H9 (cell line): ENCODE measurements at regions not wholly inside any gene's neighbourhood (a gene's known extent, or its start where the extent isn't known, plus 50 kb on each side); places are given as distances from the start of the nearest gene placed in this dataset.

Source experiments
- DNase-seq: peaks from one replicate; pipeline ENCODE4 v3.0.0-alpha.2; 2017
- H2AFZ ChIP-seq: one replicate; pipeline ENCODE4 v1.6.1; 2013; ENCODE audit warnings: mild to moderate bottlenecking, low read length, control low read depth, moderate library complexity
- H2AK5ac ChIP-seq: 2 replicates; pipeline ENCODE4 v1.6.1; 2013; ENCODE audit warnings: low read length, control low read depth, mixed read lengths; ENCODE audit not compliant: insufficient read length
- H2BK120ac ChIP-seq: one replicate; pipeline ENCODE4 v1.6.1; 2013; ENCODE audit warnings: low read depth, mild to moderate bottlenecking, low read length, control low read depth, inconsistent platforms; ENCODE audit not compliant: poor library complexity, severe bottlenecking
- H2BK12ac ChIP-seq: 2 replicates; pipeline ENCODE4 v1.6.1; 2013; ENCODE audit warnings: low read length, control low read depth, mixed read lengths, low read depth; ENCODE audit not compliant: insufficient read length
- H2BK15ac ChIP-seq: 2 replicates; pipeline ENCODE4 v1.6.1; 2013; ENCODE audit warnings: low read depth, low read length, control low read depth
- H2BK20ac ChIP-seq: one replicate; pipeline ENCODE4 v1.6.1; 2013; ENCODE audit warnings: low read depth, mild to moderate bottlenecking, low read length, control low read depth, inconsistent platforms; ENCODE audit not compliant: poor library complexity, severe bottlenecking
- H2BK5ac ChIP-seq: 2 replicates; pipeline ENCODE4 v1.6.1; 2013; ENCODE audit warnings: low read length, control low read depth, mixed read lengths; ENCODE audit not compliant: insufficient read length
- H3K14ac ChIP-seq: 2 replicates; pipeline ENCODE4 v1.6.1; 2013; ENCODE audit warnings: low read length, control low read depth; ENCODE audit not compliant: insufficient read depth
- H3K18ac ChIP-seq: 2 replicates; pipeline ENCODE4 v1.6.1; 2013; ENCODE audit warnings: low read depth, mild to moderate bottlenecking, mixed read lengths, low read length, control low read depth; ENCODE audit not compliant: insufficient read length
- H3K23ac ChIP-seq: 2 replicates; pipeline ENCODE4 v1.6.1; 2013; ENCODE audit warnings: low read length, control low read depth, mixed read lengths, low read depth; ENCODE audit not compliant: insufficient read length
- H3K23me2 ChIP-seq: 2 replicates; pipeline ENCODE4 v1.6.1; 2013; ENCODE audit warnings: low read depth, mild to moderate bottlenecking, mixed read lengths, low read length, control low read depth; ENCODE audit not compliant: insufficient read length, poor library complexity, severe bottlenecking
- H3K27ac ChIP-seq: 2 replicates; pipeline ENCODE4 v1.5.1; 2013; ENCODE audit warnings: low read length, control low read depth, mixed read lengths, low read depth; ENCODE audit not compliant: insufficient read length
- H3K27me3 ChIP-seq: 2 replicates; pipeline ENCODE4 v1.6.1; 2013; ENCODE audit warnings: low read length, control low read depth, inconsistent platforms; ENCODE audit not compliant: insufficient read depth
- H3K4ac ChIP-seq: 2 replicates; pipeline ENCODE4 v1.6.1; 2013; ENCODE audit warnings: low read depth, mild to moderate bottlenecking, control low read depth, inconsistent platforms, low read length, moderate library complexity
- H3K4me1 ChIP-seq: 2 replicates; pipeline ENCODE4 v1.6.1; 2013; ENCODE audit warnings: low read length, control low read depth, inconsistent platforms; ENCODE audit not compliant: insufficient read depth
- H3K4me2 ChIP-seq: 2 replicates; pipeline ENCODE4 v1.6.1; 2013; ENCODE audit warnings: low read length, control low read depth, mixed read lengths; ENCODE audit not compliant: insufficient read length, insufficient read depth
- H3K56ac ChIP-seq: 2 replicates; pipeline ENCODE4 v1.6.1; 2013; ENCODE audit warnings: low read depth, mild to moderate bottlenecking, mixed read lengths, low read length, control low read depth; ENCODE audit not compliant: insufficient read length
- H3K79me1 ChIP-seq: 2 replicates; pipeline ENCODE4 v1.6.1; 2013; ENCODE audit warnings: low read depth, mild to moderate bottlenecking, moderate library complexity, low read length, control low read depth, inconsistent platforms; ENCODE audit not compliant: insufficient read depth, poor library complexity, severe bottlenecking
- H3K79me2 ChIP-seq: 2 replicates; pipeline ENCODE4 v1.6.1; 2013; ENCODE audit warnings: low read length, control low read depth, inconsistent platforms; ENCODE audit not compliant: insufficient read depth
- H3K9ac ChIP-seq: 2 replicates; pipeline ENCODE4 v1.6.1; 2013; ENCODE audit warnings: low read length, control low read depth, mixed read lengths; ENCODE audit not compliant: insufficient read length; ENCODE audit errors: extremely low read depth
- H3K9me3 ChIP-seq: one replicate; pipeline ENCODE4 v1.6.1; 2013; ENCODE audit warnings: low read depth, low read length, inconsistent platforms; ENCODE audit not compliant: control insufficient read depth
- H3T11ph ChIP-seq: one replicate; pipeline ENCODE4 v1.6.1; 2013; ENCODE audit warnings: mild to moderate bottlenecking, low read length, control low read depth, inconsistent platforms
- H4K20me1 ChIP-seq: one replicate; pipeline ENCODE4 v1.6.1; 2013; ENCODE audit not compliant: control insufficient read depth, insufficient read length, insufficient read depth
- H4K5ac ChIP-seq: 2 replicates; pipeline ENCODE4 v1.6.1; 2013; ENCODE audit warnings: low read depth, mild to moderate bottlenecking, mixed read lengths, low read length, control low read depth; ENCODE audit not compliant: insufficient read length
- H4K8ac ChIP-seq: replicated peaks from 2 replicates; pipeline ENCODE4 v1.6.1; 2013; ENCODE audit warnings: low read length, control low read depth, mixed read lengths, low read depth; ENCODE audit not compliant: insufficient read length
- H4K91ac ChIP-seq: 2 replicates; pipeline ENCODE4 v1.6.1; 2013; ENCODE audit warnings: low read depth, mild to moderate bottlenecking, moderate library complexity, mixed read lengths, low read length, control low read depth; ENCODE audit not compliant: insufficient read length
- H3K27ac Mint-ChIP-seq, 3 experiments: 2 replicates in 2 of 3; 3 replicates in 1 of 3; pipeline ENCODE4 v1.8.0; 2020 to 2021; ENCODE audit warnings: mixed read lengths in 3 of 3, mild to moderate bottlenecking in 1 of 3, moderate library complexity in 1 of 3
- H3K27me3 Mint-ChIP-seq: 2 replicates; pipeline ENCODE4 v1.8.0; 2021; ENCODE audit warnings: low read depth, mild to moderate bottlenecking, moderate library complexity, mixed read lengths
- H3K36me3 Mint-ChIP-seq, 3 experiments: 2 replicates in 2 of 3; 3 replicates in 1 of 3; pipeline ENCODE4 v1.8.0; 2020 to 2021; ENCODE audit warnings: low read depth in 3 of 3, mixed read lengths in 3 of 3; ENCODE audit not compliant: insufficient read depth in 1 of 3
- H3K4me1 Mint-ChIP-seq, 2 experiments: 2 replicates each; pipeline ENCODE4 v1.8.0; 2020; ENCODE audit warnings: mixed read lengths in 2 of 2
- H3K4me3 Mint-ChIP-seq, 2 experiments: 2 replicates in 1 of 2; 3 replicates in 1 of 2; pipeline ENCODE4 v1.8.0; 2020 to 2021; ENCODE audit warnings: mild to moderate bottlenecking in 2 of 2, mixed read lengths in 2 of 2, moderate library complexity in 1 of 2
- H3K9me3 Mint-ChIP-seq, 2 experiments: 2 replicates in 1 of 2; 3 replicates in 1 of 2; pipeline ENCODE4 v1.8.0; 2020; ENCODE audit warnings: mild to moderate bottlenecking in 2 of 2, mixed read lengths in 2 of 2, moderate library complexity in 1 of 2
- TF ChIP-seq, protein P1 (sequence below): fragments of 200-600 bp; sonication (generic); conservative IDR thresholded peaks from 3 replicates; pipeline ENCODE4 v1.8.0; 2021; ENCODE audit warnings: antibody characterized with exemption, mild to moderate bottlenecking

DNA sequence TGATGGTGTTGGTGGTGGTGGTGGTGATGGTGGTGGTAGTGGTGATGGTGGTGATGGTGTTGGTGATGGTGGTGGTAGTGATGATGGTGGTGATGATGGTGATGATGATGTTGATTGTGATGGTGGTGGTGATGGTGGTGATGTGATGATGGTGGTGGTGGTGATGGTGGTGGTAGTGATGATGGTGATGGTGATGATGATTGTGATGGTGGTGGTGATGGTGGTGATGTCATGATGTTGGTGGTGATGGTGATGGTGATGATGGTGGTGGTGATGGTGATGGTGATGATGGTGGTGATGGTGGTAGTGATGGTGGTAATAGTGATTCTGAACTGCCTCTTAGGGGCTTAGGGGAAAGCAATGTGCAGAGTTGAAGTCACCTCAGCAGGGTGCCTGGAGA is 760.7 kb downstream of the GALR1 start:
- Histone ChIP-seq H4K8ac (no peak overlapping the region), H3K4me2 (no peak overlapping the region), H3K79me1 (no peaks in the 10 kb centered on the region), H2BK20ac (no peak overlapping the region), H3K27ac (no peak overlapping the region), H2AFZ (no peak overlapping the region), H2BK15ac (no peak overlapping the region), H3K4ac (no peak overlapping the region), H2AK5ac (no peak overlapping the region), H3K14ac (no peak overlapping the region), H2BK12ac (no peak overlapping the region), H3K23ac (no peak overlapping the region), H3K9me3 (no peaks in the 10 kb centered on the region), H3K9ac (no peak overlapping the region), H4K20me1 (no peaks in the 10 kb centered on the region), H3T11ph (no peak overlapping the region), H2BK5ac (no peak overlapping the region), H3K4me1 (peaks cover 3% of the 10 kb centered on the region), H3K18ac (no peak overlapping the region), H3K56ac (no peak overlapping the region), H2BK120ac (no peak overlapping the region), H3K23me2 (no peaks in the 10 kb centered on the region), H3K27me3 (no peaks in the 10 kb centered on the region), H4K5ac (no peak overlapping the region), H3K79me2 (no peaks in the 10 kb centered on the region), H4K91ac (no peak overlapping the region)
- Mint-ChIP-seq H3K4me3 (no peak overlapping the region; a peak in 1 of 5 replicates), H3K9me3 (peaks cover 8 to 9% of the 10 kb centered on the region in 2 experiments), H3K36me3 (peaks cover 7 to 10% (median 8%) of the 10 kb centered on the region in 3 experiments), H3K4me1 (peaks cover 30 to 31% of the 10 kb centered on the region in 2 experiments), H3K27me3 (no peaks in the 10 kb centered on the region), H3K27ac (no peak overlapping the region)
- no peak for DNase-seq
- TF ChIP-seq, protein P1, sequence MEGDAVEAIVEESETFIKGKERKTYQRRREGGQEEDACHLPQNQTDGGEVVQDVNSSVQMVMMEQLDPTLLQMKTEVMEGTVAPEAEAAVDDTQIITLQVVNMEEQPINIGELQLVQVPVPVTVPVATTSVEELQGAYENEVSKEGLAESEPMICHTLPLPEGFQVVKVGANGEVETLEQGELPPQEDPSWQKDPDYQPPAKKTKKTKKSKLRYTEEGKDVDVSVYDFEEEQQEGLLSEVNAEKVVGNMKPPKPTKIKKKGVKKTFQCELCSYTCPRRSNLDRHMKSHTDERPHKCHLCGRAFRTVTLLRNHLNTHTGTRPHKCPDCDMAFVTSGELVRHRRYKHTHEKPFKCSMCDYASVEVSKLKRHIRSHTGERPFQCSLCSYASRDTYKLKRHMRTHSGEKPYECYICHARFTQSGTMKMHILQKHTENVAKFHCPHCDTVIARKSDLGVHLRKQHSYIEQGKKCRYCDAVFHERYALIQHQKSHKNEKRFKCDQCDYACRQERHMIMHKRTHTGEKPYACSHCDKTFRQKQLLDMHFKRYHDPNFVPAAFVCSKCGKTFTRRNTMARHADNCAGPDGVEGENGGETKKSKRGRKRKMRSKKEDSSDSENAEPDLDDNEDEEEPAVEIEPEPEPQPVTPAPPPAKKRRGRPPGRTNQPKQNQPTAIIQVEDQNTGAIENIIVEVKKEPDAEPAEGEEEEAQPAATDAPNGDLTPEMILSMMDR, result no peak
